ENCODE measurements at regions not wholly inside any gene's neighbourhood (a gene's known extent, or its start where the extent isn't known, plus 50 kb on each side); places are given as distances from the start of the nearest gene placed in this dataset.

DNA sequence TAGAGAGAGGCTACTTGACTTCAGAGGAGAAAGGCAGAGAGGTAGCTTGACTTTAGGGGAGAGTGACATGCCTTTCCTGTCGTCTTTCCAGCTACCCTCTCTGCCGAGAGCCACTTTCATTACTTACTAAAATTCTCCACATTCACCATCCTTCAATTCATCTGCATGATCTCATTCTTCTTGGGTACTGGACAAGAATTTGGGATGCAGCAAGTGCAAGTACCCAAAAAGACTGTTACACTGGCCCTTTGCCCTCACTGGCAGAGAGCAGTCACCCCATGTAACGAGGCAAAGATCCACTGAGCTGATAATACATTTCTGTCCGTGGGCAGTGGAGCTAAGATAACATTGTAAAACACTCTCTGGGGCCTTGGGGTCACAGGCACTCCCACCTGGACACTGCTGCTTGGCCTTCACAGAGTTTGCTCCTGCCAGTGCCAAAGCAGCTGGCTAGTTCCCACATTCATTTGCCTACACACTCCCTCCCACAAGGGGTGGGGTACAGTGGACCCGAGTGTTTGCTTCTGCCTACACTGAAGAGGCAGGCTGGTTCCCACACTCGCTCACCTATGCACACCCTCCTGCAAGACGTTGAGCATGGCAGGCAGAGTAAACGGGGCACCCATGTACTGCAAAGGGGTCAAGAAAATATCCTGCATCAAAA is 1276.9 kb upstream of the PCDH9 start:
- DNase-seq (ENCODE audit: low read depth, low spot score), result no peak

GRCh38 chr13:68490594-68490993 is 1260.5 kb upstream of the PCDH9 start:
- no peak for DNase-seq (ENCODE audit: low read depth, low spot score)

GRCh38 chr13:68481130-68481529 is 1251.0 kb upstream of the PCDH9 start:
- no peak for DNase-seq (ENCODE audit: low read depth, low spot score)

DNA sequence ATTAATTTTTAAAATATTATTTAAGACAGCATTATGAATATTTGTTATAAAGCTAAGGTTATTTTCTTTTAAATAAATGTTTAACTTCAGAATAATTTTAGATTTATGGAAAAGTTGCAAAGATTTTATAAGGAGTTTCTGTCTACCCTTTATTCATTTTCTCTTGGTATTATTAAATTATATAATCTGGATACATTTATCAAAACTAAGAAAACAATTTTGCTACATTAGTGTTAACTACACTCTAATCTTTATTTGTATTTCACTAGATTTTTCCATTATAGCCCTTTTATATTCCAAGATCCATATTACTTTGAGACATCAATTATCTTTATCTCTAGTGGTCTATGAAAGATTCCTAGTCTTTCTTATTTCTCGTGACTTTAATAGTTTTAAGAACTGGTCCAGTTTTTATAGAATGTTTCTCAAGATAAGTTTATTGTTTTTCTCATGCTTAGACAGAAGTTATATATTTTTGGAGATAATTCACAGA is 1243.7 kb upstream of the PCDH9 start:
- DNase-seq (ENCODE audit: low read depth, low spot score), result no peak

DNA sequence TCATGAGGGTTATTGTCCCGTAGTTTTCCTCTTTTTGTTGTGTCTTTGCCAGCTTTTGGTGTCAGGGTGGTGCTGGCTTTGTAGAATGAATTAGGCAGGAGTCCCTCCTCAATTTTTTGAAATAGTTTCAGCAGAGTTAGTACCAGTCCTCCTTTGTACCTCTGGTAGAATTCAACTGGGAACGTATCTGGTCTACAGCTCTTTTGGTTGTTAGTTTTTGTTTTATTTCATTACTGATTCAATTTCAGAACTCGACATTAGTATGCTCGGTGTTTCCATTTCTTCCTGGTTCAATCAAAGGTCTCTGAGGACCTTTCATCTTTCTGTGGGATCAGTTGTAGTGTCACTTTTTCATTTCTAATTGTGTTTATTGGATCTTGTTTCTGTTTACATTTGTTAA is 1237.0 kb upstream of the PCDH9 start:
- no peak for DNase-seq (ENCODE audit: low read depth, low spot score)

GRCh38 chr13:68440874-68441273 is 1210.7 kb upstream of the PCDH9 start:
- DNase-seq (ENCODE audit: low read depth, low spot score), result no peak

GRCh38 chr13:68439817-68440216 is 1209.7 kb upstream of the PCDH9 start:
- DNase-seq (ENCODE audit: low read depth, low spot score), result no peak

GRCh38 chr13:68428292-68428691 is 1198.2 kb upstream of the PCDH9 start:
- DNase-seq (ENCODE audit: low read depth, low spot score), result no peak

GRCh38 chr13:68417801-68418200 is 1187.7 kb upstream of the PCDH9 start:
- no peak for DNase-seq (ENCODE audit: low read depth, low spot score)

GRCh38 chr13:68410007-68410406 is 1179.9 kb upstream of the PCDH9 start:
- no peak for DNase-seq (ENCODE audit: low read depth, low spot score)

DNA sequence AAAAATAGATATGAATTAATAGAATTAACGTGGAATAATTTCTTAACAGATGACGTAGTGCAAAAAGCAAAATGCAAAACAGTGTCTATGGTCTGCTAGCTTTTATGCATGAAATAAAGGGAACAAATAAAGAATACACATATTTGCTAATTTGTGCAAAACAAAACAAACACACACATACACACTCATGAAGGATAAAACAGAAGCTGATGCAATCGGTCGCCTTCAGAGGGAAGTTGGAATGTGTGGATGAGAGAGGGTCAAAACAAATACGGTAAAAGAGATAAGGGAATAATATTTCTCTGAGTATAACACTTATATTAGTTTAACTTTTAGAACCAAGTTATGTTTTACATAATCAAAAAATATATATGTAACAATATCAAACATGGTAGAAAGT is 1160.9 kb upstream of the PCDH9 start:
- no peak for DNase-seq (ENCODE audit: low read depth, low spot score)

DNA sequence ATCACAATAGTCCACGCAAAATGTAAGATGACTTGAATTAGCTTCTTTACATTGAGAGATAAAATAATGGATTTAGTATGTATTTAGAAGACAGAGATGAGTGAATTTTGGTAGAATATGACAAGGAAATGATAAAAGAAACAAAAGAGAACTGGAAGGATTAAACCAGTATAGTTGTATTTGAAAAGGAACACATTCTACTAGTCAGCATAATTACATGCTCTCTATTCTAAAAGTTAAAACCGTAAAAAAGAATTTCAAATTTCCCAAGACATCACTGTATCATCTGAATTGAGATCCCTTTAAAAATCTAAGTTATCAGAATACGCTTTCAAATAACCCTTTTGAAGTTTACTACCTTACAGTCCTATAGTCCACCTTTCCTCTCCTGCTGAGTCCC is 1156.7 kb upstream of the PCDH9 start:
- DNase-seq (ENCODE audit: low read depth, low spot score), result no peak

DNA sequence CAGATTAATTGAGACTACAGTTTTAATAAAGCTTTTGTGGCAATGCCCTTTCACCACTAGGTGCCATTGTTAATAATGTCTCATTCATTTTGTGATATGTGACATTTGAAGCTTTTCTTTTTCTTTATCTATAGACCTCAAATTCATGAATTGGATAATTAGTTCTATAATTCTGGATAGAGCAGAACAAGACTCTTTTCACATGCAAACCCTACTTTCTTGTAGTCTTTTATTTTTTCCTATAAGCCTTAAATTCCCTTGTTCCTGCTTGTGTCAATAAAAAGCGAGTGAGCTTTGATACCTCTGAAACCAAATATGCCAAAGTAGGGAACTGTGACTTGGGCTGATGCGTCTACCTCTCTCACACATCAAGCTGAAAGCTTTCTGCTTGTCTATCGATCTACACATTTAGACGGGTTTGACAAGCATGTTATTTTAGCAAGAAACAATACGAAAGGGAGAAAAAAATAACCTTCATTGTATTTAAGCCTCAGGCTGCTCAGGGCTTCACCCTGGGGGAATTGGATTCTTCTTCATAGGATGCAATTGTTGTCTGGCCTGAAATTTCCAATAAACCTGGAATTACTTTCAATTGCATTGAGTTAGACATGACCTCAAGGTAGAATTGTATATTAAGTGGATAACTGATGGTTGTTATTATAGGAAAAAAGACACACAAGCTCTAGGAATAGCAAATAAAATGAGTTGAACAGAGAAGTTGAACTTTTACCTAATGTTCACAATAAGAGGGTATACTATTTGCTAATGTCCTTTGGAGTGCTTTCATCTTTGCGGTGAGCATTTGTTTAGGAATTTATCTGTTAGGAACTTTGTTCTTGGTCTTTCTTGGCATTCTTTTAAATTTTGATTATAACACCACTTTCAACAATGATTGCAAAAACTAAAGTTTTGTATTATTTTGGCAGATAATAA is 1150.2 kb upstream of the PCDH9 start:
- DNase-seq (ENCODE audit: low read depth, low spot score), result no peak

DNA sequence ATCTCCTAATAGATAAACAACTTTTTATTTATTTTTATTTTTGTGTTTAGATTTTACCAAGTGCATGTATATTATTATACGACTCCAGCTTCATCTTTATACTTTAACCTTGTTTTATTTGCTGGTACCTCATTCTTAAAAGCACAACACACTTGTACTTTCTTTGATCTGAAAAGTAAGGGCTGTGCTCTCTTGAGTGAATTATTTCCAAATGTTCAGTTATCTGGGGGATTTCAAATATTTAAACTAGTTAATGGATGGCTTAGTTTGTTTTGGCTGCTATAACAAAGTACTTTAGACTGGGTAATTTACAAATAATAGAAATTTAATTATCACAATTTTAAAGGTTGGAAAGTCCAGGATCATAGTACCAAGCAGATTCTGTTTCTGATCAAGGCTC is 1148.2 kb upstream of the PCDH9 start:
- DNase-seq (ENCODE audit: low read depth, low spot score), result no peak

GRCh38 chr13:68375004-68375403 is 1144.9 kb upstream of the PCDH9 start:
- no peak for DNase-seq (ENCODE audit: low read depth, low spot score)

- no peak for DNase-seq (ENCODE audit: low read depth, low spot score)
Observed at GRCh38 chr13:68369739-68370138, 1139.6 kb upstream of the PCDH9 start.

- no peak for DNase-seq (ENCODE audit: low read depth, low spot score)
Observed at GRCh38 chr13:68368922-68369321, 1138.8 kb upstream of the PCDH9 start.

- no peak for DNase-seq (ENCODE audit: low read depth, low spot score)
Observed at GRCh38 chr13:68359105-68359504, 1129.0 kb upstream of the PCDH9 start.

DNA sequence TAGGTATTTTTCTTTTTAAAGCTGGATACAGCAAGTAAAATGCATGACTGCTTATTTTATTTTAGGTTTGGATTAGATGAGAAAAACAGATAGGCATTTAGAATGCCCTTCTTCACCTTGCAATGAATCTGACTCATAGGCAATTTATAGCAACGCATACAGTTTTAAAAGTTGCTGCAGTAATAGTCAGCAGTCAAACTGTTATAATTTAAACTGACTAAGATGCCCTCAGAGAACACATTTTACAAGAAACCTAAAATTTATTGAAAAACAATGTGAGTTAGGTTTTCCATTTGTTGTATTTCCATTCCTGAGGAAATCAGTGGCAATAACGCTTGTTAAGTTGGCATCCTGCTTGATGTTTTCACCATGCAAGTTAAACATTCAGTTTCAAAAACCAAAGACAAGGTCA is 1128.2 kb upstream of the PCDH9 start:
- DNase-seq (ENCODE audit: low read depth, low spot score), result no peak

DNA sequence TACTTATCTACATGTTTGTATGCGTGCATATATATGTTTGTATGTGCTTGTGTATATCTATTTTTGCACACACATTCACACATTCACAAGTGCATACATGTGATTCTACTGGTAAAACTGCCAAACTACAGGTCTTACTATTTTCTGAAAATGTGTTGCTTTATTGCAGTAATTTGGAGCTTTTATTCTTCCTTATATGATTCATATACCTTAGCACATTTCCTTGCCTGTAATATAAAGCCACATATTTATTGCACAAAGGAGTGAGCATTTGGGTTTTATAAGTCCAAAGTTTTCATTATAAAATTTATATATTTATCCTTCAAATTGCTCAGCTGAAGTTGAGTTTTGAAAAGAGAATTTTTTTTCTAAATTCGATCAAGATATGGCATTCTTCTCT is 1120.4 kb upstream of the PCDH9 start:
- no peak for DNase-seq (ENCODE audit: low read depth, low spot score)

DNA sequence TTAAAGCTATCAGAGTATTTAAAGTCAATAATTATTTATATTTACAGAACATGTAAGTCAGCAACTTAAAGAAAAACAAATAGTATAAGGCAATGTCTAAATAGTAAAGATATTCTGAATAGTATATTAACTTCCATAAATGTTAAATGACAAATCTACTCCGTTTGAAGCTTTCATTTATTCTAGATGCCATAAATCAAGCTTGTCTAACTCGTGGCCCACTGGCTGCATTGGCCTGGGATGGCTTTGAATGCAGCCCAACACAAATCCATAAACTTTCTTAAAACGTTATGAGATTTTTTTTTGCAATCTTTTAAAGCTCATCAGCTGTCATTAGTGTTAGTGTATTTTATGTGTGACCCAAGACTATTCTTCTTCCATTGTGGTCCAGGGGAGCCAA is 1117.1 kb upstream of the PCDH9 start:
- DNase-seq (ENCODE audit: low read depth, low spot score), result no peak

- DNase-seq (ENCODE audit: low read depth, low spot score), result no peak
Observed at GRCh38 chr13:68345963-68346531, 1115.9 kb upstream of the PCDH9 start.

DNA sequence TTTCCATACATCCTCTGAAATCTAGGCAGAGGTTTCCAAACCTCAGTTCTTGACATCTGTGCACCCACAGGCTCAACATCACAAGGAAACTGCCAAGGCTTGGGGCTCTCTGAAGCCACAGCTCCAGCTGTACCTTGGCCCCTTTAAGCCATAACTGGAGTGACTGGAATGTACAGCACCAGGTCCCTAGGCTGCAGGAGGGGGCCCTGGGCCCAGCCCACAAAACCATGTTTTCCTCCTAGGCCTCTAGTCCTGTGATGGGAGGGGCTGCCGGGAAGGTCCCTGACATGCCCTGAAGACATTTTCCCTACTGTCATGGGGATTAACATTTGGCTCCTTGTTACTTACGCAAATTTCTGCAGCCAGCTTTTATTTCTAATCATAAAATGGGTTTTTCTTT is 1093.0 kb upstream of the PCDH9 start:
- no peak for DNase-seq (ENCODE audit: low read depth, low spot score)

Measured in brain pericyte (primary cell).